ENCODE measurements at regions not wholly inside any gene's neighbourhood (a gene's known extent, or its start where the extent isn't known, plus 50 kb on each side); places are given as distances from the start of the nearest gene placed in this dataset.

DNA sequence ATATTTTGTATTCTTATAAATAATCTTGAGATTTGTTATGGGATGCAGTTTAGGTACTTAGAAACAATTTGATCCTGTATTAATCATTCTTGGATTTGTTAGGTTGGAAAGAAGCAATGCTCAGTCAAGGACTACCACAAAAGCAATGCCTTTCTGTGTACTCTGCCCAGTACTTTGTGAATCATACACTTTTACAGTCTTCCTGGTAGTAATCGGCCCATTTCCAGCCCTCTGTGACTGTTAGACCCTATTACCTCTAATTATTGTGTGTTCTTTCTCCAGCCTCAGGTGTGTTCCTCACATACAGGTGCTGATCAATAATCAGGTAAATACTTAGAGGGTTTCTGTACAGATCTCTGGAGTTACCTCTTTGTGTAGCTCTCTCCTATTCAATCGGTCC is 609.0 kb downstream of the KCNH5 start:
- no peak overlapping the region for H3K27ac ChIP-seq
- TF ChIP-seq, protein P1, sequence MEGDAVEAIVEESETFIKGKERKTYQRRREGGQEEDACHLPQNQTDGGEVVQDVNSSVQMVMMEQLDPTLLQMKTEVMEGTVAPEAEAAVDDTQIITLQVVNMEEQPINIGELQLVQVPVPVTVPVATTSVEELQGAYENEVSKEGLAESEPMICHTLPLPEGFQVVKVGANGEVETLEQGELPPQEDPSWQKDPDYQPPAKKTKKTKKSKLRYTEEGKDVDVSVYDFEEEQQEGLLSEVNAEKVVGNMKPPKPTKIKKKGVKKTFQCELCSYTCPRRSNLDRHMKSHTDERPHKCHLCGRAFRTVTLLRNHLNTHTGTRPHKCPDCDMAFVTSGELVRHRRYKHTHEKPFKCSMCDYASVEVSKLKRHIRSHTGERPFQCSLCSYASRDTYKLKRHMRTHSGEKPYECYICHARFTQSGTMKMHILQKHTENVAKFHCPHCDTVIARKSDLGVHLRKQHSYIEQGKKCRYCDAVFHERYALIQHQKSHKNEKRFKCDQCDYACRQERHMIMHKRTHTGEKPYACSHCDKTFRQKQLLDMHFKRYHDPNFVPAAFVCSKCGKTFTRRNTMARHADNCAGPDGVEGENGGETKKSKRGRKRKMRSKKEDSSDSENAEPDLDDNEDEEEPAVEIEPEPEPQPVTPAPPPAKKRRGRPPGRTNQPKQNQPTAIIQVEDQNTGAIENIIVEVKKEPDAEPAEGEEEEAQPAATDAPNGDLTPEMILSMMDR (conservative IDR thresholded peaks at IDR 0.05) = no peak

DNA sequence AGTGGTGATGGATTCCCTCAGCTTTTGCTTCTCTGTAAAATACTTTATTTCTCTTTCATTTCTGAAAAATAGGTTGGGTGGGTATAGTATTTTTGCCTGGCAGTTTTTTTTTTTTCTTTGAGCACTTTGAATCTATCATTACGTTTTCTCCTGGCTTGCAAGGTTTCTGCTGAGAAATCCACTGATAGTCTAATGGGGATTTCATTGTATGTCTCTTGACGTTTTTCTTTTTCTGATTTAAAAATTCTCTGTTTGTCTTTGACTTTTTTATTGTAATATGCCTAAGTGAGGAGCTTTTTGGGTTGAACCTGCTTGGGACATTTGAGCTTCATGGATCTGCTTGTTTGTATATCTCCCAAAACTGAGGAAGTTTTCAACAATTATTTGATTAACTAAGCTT is 606.0 kb downstream of the KCNH5 start:
- H3K27ac ChIP-seq = no peak overlapping the region
- TF ChIP-seq, protein P1 (conservative IDR thresholded peaks at IDR 0.05) = no peak

DNA sequence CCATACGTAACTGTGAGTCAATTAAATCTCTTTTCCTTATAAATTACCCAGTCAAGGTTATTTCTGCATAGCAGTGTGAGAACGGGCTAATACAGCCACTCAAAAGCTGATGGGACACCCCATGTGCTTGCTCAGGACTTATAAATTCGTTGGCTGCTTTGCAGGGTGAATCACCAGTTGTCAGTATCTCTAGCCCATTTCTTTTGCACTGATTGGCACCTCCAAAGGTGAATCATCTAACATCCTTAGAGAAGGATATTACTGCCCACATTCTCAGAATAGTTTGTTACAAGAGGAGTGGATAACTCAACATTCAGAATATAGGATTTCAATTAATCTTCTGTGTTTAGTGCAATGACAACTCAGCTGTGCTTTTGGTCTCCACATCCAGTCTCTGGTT is 601.5 kb downstream of the KCNH5 start:
- TF ChIP-seq, protein P1 (conservative IDR thresholded peaks at IDR 0.05) = no peak
- no peak overlapping the region for H3K27ac ChIP-seq

DNA sequence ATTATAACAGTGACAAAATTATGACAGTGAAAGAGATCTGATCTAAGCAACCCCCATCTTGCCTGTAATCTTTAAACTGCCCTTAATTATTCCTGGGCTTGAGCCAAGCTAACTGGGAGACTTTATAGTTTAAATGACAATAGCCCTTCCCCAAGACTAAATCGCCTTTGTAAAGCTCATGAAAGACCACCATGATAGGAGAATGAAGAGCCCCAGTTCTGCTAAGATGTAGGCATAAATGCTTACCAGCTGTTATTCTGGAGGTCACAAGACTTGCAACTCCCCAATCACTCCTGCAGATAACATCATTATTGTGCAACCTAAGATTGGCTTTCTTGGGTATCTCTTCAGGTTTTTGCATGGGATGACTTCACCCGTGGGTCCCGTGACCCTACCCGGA is 599.7 kb downstream of the KCNH5 start:
- TF ChIP-seq, protein P1 (conservative IDR thresholded peaks at IDR 0.05) = no peak
- H3K27ac ChIP-seq = no peak overlapping the region

DNA sequence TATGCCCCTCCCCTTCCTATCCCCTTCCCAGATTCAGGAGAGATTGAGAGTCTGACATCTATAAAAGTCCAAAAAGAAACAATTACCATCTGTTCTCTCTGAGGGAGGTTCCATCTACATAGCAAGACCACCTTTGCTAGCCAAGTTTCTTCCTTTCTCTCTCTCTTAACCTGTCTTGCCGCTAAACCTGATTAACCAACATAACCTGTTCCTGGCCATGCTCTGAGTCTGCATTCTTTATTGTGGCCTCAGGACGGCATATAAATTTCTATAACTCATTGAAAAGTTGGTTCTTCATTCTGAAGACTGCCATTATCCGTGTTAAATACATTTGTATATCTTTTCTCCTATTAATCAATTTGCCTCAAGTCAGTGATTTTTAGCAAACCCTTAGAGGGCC is 594.0 kb downstream of the KCNH5 start:
- TF ChIP-seq, protein P1 (conservative IDR thresholded peaks at IDR 0.05) = no peak
- no peak overlapping the region for H3K27ac ChIP-seq

DNA sequence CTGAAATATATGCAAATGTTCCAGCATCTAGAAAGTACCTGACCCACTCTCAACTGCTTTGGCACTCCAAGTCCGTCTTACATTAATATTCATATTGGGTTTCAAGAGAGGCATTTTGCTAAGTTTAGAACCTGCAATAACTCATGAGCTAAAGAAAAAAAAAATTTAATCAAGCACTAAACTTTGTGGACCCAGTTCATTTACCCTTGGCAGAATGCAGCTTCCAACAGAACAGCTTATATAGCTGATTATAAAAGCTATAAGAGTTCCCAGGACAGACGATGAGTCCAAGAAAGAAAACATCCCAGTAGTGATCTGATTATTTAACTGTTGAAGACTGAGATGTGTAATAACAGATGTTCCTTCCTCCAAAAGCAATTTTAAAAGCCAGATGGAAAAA is 592.0 kb downstream of the KCNH5 start:
- H3K27ac ChIP-seq = no peak overlapping the region
- TF ChIP-seq, protein P1 (conservative IDR thresholded peaks at IDR 0.05) = no peak

DNA sequence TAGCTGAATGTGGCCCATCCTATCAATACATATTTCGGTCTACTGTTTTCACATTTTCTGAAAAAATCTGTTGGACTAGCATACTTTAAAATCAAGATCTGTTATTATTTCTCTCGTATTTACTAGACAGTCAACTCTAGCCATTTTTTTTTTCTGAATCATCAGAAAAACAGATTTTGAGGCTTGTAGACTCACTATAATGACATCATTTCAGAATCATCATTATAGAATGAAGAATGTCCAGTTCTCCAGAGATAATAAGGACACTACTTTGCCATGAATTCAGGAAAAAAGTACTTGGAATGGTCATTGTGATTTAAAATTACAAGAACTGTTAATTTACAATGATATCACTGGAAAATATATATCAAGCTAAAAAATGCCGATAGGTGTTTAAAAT is 589.8 kb downstream of the KCNH5 start:
- TF ChIP-seq, protein P1 (conservative IDR thresholded peaks at IDR 0.05) = no peak
- no peak overlapping the region for H3K27ac ChIP-seq

DNA sequence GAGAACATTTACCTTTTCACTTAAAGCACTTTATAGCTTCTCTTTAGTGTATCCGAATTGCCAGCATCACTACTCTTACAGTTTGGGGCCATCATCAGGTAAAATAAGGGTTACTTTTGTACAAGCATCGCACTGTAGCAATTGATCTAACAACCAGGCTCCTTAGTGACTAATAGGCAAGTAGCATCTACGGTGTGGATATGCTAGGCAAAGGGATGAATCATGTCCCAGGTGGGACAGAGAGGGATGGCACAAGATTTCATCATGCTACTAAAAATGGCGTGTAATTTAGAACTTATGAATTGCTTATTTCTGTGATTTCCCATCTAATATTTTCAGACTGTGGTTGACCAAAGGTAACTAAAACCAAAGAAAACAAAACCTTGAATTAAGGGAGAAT is 582.3 kb downstream of the KCNH5 start:
- no peak overlapping the region for H3K27ac ChIP-seq
- TF ChIP-seq, protein P1 (conservative IDR thresholded peaks at IDR 0.05) = no peak

Data from VCaP (cell line).